Adrenal gland (tissue), 9 donors: ENCODE measurements at regions not wholly inside any gene's neighbourhood (a gene's known extent, or its start where the extent isn't known, plus 50 kb on each side); places are given as distances from the start of the nearest gene placed in this dataset.

Experiments
- DNase-seq, 7 donors: peaks; one replicate each; pipeline ENCODE4 v3.0.0-alpha.2; 2019 to 2020
- H3K27ac ChIP-seq, 5 donors: fragments of 200-600 bp; sonication (generic) in 4 of 5; 1 replicate in 3 of 5; 2 replicates in 2 of 5; pipeline versions ENCODE4 v1.5.1 to v1.8.0; 2016 to 2020; ENCODE audit warnings: mild to moderate bottlenecking in 1 of 5
- H3K27me3 ChIP-seq: fragments of 200-600 bp; 2 replicates; pipeline ENCODE4 v1.8.0; 2021
- H3K36me3 ChIP-seq, 2 donors: fragments of 200-600 bp; replicated peaks in 1 of 2; 1 replicate in 1 of 2; 2 replicates in 1 of 2; pipeline versions ENCODE4 v1.5.1 to v1.8.0; 2018 to 2022
- H3K4me1 ChIP-seq, 2 donors: fragments of 200-600 bp; replicated peaks in 1 of 2; 1 replicate in 1 of 2; 2 replicates in 1 of 2; pipeline versions ENCODE4 v1.5.1 to v1.8.0; 2018 to 2021
- H3K4me3 ChIP-seq, 4 donors: fragments of 200-600 bp; sonication (generic) in 3 of 4; one replicate each; pipeline ENCODE4 v1.5.1; 2016 to 2018
- H3K9me3 ChIP-seq, 3 donors: fragments of 200-600 bp; sonication (generic) in 1 of 3; replicated peaks in 1 of 3; 1 replicate in 2 of 3; 2 replicates in 1 of 3; pipeline versions ENCODE4 v1.5.1 to v1.8.0; 2016 to 2021
- CTCF ChIP-seq, 6 experiments: fragments of 450-650 bp in 4 of 6; fragments of 200-600 bp in 2 of 6; sonication (generic) in 1 of 6; IDR thresholded peaks; 1 replicate in 5 of 6; 2 replicates in 1 of 6; pipeline versions ENCODE4 v1.5.1 to v1.8.0; 2016 to 2021; ENCODE audit warnings: antibody characterized with exemption in 6 of 6, mild to moderate bottlenecking in 2 of 6, moderate library complexity in 1 of 6
- POLR2A ChIP-seq, 2 donors: fragments of 450-650 bp; IDR thresholded peaks; one replicate each; pipeline ENCODE4 v1.6.1; 2017; ENCODE audit warnings: antibody characterized with exemption in 2 of 2, mild to moderate bottlenecking in 2 of 2, moderate library complexity in 1 of 2
- WGBS, 4 donors: extraction: QIAGEN DNeasy Blood & Tissue Kit in 2 of 4; methylation state at CpG; one replicate each; pipeline versions ENCODE4 v1.1.5 to v1.1.7; 2013 to 2017; 5-methylcytosine and 5-hydroxymethylcytosine counted together
- intact Hi-C, 2 donors: fragments of 100-400 bp; cut with DNase I; formaldehyde crosslinking; loops; one replicate each; pipeline versions ENCODE4 v1.14.1 to v1.15.0; 2022 to 2023
- donor health status: healthy with polysubstance abuse.
- donor health status: Bipolar disorder and iron deficiency.
- donor health status: DM: yes; HTN: yes; CAD: no.
- donor health status: DM: no; HTN: no; CAD: no.
- donor health status: DM: no; HTN: no; CAD: no.

GRCh38 chr5:56464935-56465768, 232.0 kb upstream of the ANKRD55 start:
- 66 to 77% (median 72%) methylated on average over 10 of the region's 10 CpGs for WGBS, 4 donors
- no peak overlapping the region for H3K4me3 ChIP-seq
- DNase-seq, result no peak
- H3K4me1 ChIP-seq, result no peaks in the 10 kb centered on the region
- intact Hi-C loops, result no loop called here
- H3K36me3 ChIP-seq, result no peaks in the 10 kb centered on the region
- no peaks in the 10 kb centered on the region for H3K9me3 ChIP-seq
- TF ChIP-seq POLR2A (IDR thresholded peaks at IDR 0.05), result no peak
- TF ChIP-seq CTCF (IDR thresholded peaks at IDR 0.05), result no peak
- H3K27me3 ChIP-seq, result no peaks in the 10 kb centered on the region
- H3K27ac ChIP-seq, result peak overlapping the region in 1 of 5 donors; percentile 50

GRCh38 chr5:56463944-56464571, 230.9 kb upstream of the ANKRD55 start:
- no peaks in the 10 kb centered on the region for H3K27me3 ChIP-seq
- no peaks in the 10 kb centered on the region for H3K4me1 ChIP-seq
- intact Hi-C loops, result no loop called here
- WGBS, 4 donors, result 89 to 98% (median 93%) methylated on average over 4 of the region's 4 CpGs
- H3K36me3 ChIP-seq, result no peaks in the 10 kb centered on the region
- no peak overlapping the region for H3K4me3 ChIP-seq
- H3K27ac ChIP-seq, result no peak overlapping the region
- no peak for DNase-seq
- TF ChIP-seq CTCF (IDR thresholded peaks at IDR 0.05), result no peak
- no peak for TF ChIP-seq POLR2A (IDR thresholded peaks at IDR 0.05)
- H3K9me3 ChIP-seq, result no peaks in the 10 kb centered on the region

- Histone ChIP-seq H3K4me3 (no peak overlapping the region), H3K36me3 (no peaks in the 10 kb centered on the region), H3K27ac (no peak overlapping the region), H3K27me3 (no peaks in the 10 kb centered on the region), H3K4me1 (peaks cover 15 to 16% of the 10 kb centered on the region in 2 donors), H3K9me3 (no peaks in the 10 kb centered on the region)
- no peak for DNase-seq
- TF ChIP-seq CTCF (IDR thresholded peaks at IDR 0.05) (no peak), POLR2A (IDR thresholded peaks at IDR 0.05) (no peak)
- intact Hi-C loops, result no loop called here
- WGBS, 4 donors, result 74 to 99% (median 96%) methylated on average over 4 of the region's 4 CpGs
These were observed 228.5 kb upstream of the ANKRD55 start for GRCh38 chr5:56461584-56461983.

GRCh38 chr5:56460681-56461191, 227.6 kb upstream of the ANKRD55 start:
- H3K27me3 ChIP-seq, result no peaks in the 10 kb centered on the region
- no peaks in the 10 kb centered on the region for H3K36me3 ChIP-seq
- TF ChIP-seq POLR2A (IDR thresholded peaks at IDR 0.05) (no peak), CTCF (IDR thresholded peaks at IDR 0.05) (no peak)
- H3K27ac ChIP-seq, result no peak overlapping the region
- DNase-seq, result no peak
- H3K9me3 ChIP-seq, result no peaks in the 10 kb centered on the region
- 58 to 66% (median 62%) methylated on average over 5 of the region's 5 CpGs for WGBS, 4 donors
- intact Hi-C loops, result no loop called here
- no peak overlapping the region for H3K4me3 ChIP-seq
- H3K4me1 ChIP-seq, result peaks cover 15 to 16% of the 10 kb centered on the region in 2 donors
